Panc1 (cell line): ENCODE measurements at regions not wholly inside any gene's neighbourhood (a gene's known extent, or its start where the extent isn't known, plus 50 kb on each side); places are given as distances from the start of the nearest gene placed in this dataset.

Source experiments
- ATAC-seq: fragments of 200-7000 bp; cut with Tn5 transposase; 2 replicates; pipeline ENCODE4 v1.9.1; 2020; ENCODE audit warnings: mild to moderate bottlenecking, moderate library complexity
- BruUV-seq: library from RNA; stranded (reverse); fragments of 400-500 nt; replicated peaks from 2 replicates; lab custom pipeline; 2021; lab: Mats Ljungman, UMichigan
- CTCF ChIA-PET: fragments of 300-600 bp; sonication (Branson Sonifier 250); formaldehyde crosslinking; loops from one replicate; lab custom pipeline; 2022; ENCODE audit warnings: antibody characterized with exemption; lab: Charles Lee
- POLR2A ChIA-PET: fragments of 300-600 bp; sonication (Branson Sonifier 250); formaldehyde crosslinking; loops from one replicate; lab custom pipeline; 2022; ENCODE audit warnings: antibody characterized with exemption; lab: Charles Lee
- DNase-seq: peaks from one replicate; pipeline ENCODE4 v3.0.0-alpha.2; 2010; ENCODE audit warnings: low read depth, low spot score
- H3K27ac ChIP-seq: 2 replicates; pipeline ENCODE4 v1.5.1; 2011; ENCODE audit warnings: mild to moderate bottlenecking, low read length, inconsistent platforms
- H3K27me3 ChIP-seq: fragments of 200-500 bp; sonication (Bioruptor generic); 2 replicates; pipeline ENCODE4 v1.6.0; 2014; ENCODE audit warnings: low read length, inconsistent platforms; ENCODE audit not compliant: control insufficient read depth, insufficient read depth
- H3K36me3 ChIP-seq: fragments of 200-500 bp; sonication (Bioruptor generic); 2 replicates; pipeline ENCODE4 v1.5.1; 2014; ENCODE audit warnings: inconsistent platforms, mild to moderate bottlenecking, low read length, moderate library complexity; ENCODE audit not compliant: control insufficient read depth, insufficient read depth
- H3K4me1 ChIP-seq: 2 replicates; pipeline ENCODE4 v1.5.1; 2011; ENCODE audit warnings: inconsistent platforms, mild to moderate bottlenecking, low read length, moderate library complexity; ENCODE audit not compliant: control insufficient read depth, insufficient read depth
- H3K4me3 ChIP-seq, 2 experiments: 2 replicates each; pipeline ENCODE4 v1.5.1; 2011 to 2012; ENCODE audit warnings: low read depth in 2 of 2, low read length in 2 of 2, mild to moderate bottlenecking in 2 of 2, inconsistent platforms in 1 of 2, moderate library complexity in 1 of 2
- H3K9me3 ChIP-seq: fragments of 200-500 bp; sonication (Bioruptor generic); 2 replicates; pipeline ENCODE4 v1.5.1; 2014; ENCODE audit warnings: low read depth, mild to moderate bottlenecking, inconsistent platforms, low read length, moderate library complexity; ENCODE audit not compliant: control insufficient read depth, insufficient read depth
- POLR2AphosphoS5 ChIP-seq: IDR thresholded peaks from 2 replicates; pipeline ENCODE4 v1.6.1; 2012; ENCODE audit warnings: mild to moderate bottlenecking, low read depth, low read length, moderate library complexity
- SIN3A ChIP-seq: IDR thresholded peaks from 2 replicates; pipeline ENCODE4 v1.6.1; 2012; ENCODE audit warnings: low read depth, mild to moderate bottlenecking, low read length, moderate library complexity, borderline replicate concordance; ENCODE audit not compliant: insufficient read depth
- TCF7L2 ChIP-seq: IDR thresholded peaks from 2 replicates; pipeline ENCODE4 v1.6.1; 2011; ENCODE audit warnings: mild to moderate bottlenecking, low read depth, low read length, inconsistent platforms
- in situ Hi-C: cut with HindIII; loops from 2 replicates; pipeline ENCODE4 v1.10.0; 2016; ENCODE audit warnings: low sequenced_read_pairs, low pct_unique_long_range_greater_than_20kb
- intact Hi-C: fragments of 100-400 bp; cut with micrococcal nuclease; formaldehyde crosslinking; loops from one replicate; pipeline ENCODE4 v1.10.0; 2022; ENCODE audit not compliant: unreplicated experiment
- TF ChIP-seq, protein P1 (sequence below): fragments of 450-650 bp; IDR thresholded peaks from 2 replicates; pipeline ENCODE4 v1.5.1; 2017; ENCODE audit warnings: mild to moderate bottlenecking
- TF ChIP-seq, protein P2 (sequence below), 2 experiments: IDR thresholded peaks; 2 replicates each; pipeline ENCODE4 v1.6.1; 2011 to 2012; ENCODE audit warnings: low read depth in 2 of 2, control low read depth in 1 of 2, low read length in 1 of 2, mild to moderate bottlenecking in 1 of 2, moderate library complexity in 1 of 2; ENCODE audit not compliant: insufficient read depth in 1 of 2

DNA sequence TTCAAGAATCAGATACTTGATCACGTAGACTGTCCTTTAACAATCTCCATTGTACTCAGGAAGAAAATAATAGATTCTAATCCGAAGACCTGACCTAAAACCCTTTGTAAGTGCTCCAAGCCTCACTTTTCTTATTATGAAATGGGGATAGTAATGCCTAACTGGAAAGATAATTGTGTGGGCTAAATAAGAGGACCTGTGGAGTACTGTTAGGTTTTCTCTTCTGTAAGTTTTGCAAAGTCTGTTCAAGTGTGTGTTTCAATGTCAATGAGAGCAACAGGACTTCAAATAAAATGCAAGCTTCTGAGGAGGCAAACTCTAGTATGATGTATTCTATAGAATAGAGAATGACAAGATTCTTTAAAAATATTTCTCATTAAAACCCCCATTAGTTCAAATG, 348.6 kb downstream of the USP25 start:
- ChIA-PET CTCF (no interaction called here), POLR2A (no interaction called here)
- intact Hi-C loops (no loop called here), in situ Hi-C loops (no loop called here)
- Histone ChIP-seq H3K27ac (no peak overlapping the region), H3K36me3 (no peaks in the 10 kb centered on the region), H3K9me3 (no peaks in the 10 kb centered on the region), H3K4me1 (no peaks in the 10 kb centered on the region), H3K4me3 (no peak overlapping the region), H3K27me3 (no peaks in the 10 kb centered on the region)
- BruUV-seq, result no TSS peak
- TF ChIP-seq TCF7L2 (no peak), SIN3A (no peak), POLR2AphosphoS5 (no peak)
- TF ChIP-seq, protein P1, sequence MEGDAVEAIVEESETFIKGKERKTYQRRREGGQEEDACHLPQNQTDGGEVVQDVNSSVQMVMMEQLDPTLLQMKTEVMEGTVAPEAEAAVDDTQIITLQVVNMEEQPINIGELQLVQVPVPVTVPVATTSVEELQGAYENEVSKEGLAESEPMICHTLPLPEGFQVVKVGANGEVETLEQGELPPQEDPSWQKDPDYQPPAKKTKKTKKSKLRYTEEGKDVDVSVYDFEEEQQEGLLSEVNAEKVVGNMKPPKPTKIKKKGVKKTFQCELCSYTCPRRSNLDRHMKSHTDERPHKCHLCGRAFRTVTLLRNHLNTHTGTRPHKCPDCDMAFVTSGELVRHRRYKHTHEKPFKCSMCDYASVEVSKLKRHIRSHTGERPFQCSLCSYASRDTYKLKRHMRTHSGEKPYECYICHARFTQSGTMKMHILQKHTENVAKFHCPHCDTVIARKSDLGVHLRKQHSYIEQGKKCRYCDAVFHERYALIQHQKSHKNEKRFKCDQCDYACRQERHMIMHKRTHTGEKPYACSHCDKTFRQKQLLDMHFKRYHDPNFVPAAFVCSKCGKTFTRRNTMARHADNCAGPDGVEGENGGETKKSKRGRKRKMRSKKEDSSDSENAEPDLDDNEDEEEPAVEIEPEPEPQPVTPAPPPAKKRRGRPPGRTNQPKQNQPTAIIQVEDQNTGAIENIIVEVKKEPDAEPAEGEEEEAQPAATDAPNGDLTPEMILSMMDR, result no peak
- TF ChIP-seq, protein P2, sequence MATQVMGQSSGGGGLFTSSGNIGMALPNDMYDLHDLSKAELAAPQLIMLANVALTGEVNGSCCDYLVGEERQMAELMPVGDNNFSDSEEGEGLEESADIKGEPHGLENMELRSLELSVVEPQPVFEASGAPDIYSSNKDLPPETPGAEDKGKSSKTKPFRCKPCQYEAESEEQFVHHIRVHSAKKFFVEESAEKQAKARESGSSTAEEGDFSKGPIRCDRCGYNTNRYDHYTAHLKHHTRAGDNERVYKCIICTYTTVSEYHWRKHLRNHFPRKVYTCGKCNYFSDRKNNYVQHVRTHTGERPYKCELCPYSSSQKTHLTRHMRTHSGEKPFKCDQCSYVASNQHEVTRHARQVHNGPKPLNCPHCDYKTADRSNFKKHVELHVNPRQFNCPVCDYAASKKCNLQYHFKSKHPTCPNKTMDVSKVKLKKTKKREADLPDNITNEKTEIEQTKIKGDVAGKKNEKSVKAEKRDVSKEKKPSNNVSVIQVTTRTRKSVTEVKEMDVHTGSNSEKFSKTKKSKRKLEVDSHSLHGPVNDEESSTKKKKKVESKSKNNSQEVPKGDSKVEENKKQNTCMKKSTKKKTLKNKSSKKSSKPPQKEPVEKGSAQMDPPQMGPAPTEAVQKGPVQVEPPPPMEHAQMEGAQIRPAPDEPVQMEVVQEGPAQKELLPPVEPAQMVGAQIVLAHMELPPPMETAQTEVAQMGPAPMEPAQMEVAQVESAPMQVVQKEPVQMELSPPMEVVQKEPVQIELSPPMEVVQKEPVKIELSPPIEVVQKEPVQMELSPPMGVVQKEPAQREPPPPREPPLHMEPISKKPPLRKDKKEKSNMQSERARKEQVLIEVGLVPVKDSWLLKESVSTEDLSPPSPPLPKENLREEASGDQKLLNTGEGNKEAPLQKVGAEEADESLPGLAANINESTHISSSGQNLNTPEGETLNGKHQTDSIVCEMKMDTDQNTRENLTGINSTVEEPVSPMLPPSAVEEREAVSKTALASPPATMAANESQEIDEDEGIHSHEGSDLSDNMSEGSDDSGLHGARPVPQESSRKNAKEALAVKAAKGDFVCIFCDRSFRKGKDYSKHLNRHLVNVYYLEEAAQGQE (IDR thresholded peaks at IDR 0.05; ENCODE audit: insufficient read depth in 1 of 2, low read depth in 2 of 2, low read length in 1 of 2), result no peak
- ATAC-seq (no peak), DNase-seq (no peak)

DNA sequence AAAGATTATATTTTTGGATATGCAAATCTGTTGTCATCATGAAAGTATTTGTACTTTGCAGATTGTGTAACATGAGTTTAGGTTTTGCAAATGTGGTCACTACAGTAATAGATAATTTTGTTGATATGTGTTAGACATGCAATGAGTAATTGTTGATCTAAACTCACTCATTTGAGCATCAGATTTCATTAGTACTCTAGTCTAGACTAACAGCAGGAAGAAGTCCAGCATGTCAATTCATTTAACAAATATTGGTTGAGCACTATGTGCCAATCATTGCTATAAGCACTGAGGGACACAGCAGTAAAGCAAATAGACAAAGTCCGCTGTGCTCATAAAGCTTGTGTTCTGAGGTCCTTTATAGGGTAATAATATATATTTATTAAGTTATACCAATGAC, 350.0 kb downstream of the USP25 start:
- no peak for ATAC-seq
- POLR2A ChIA-PET, result no interaction called here

More for the DNA sequence above, 350.0 kb downstream of the USP25 start:
- no peak overlapping the region for H3K27ac ChIP-seq
- H3K4me1 ChIP-seq, result no peaks in the 10 kb centered on the region
- no peak overlapping the region for H3K4me3 ChIP-seq
- no peaks in the 10 kb centered on the region for H3K9me3 ChIP-seq
- CTCF ChIA-PET, result no interaction called here
- BruUV-seq, result no TSS peak
- H3K27me3 ChIP-seq, result no peaks in the 10 kb centered on the region
- in situ Hi-C loops, result no loop called here
- TF ChIP-seq SIN3A (no peak), TCF7L2 (no peak), POLR2AphosphoS5 (no peak)
- TF ChIP-seq, protein P1, result no peak
- TF ChIP-seq, protein P2 (IDR thresholded peaks at IDR 0.05; ENCODE audit: insufficient read depth in 1 of 2, low read depth in 2 of 2, low read length in 1 of 2), result no peak
- H3K36me3 ChIP-seq, result no peaks in the 10 kb centered on the region
- DNase-seq, result no peak
- intact Hi-C loops, result loop anchor here (5.0 kb wide), 1 partner anchor 247 kb away; no protein-coding TSS in a partner anchor
